ENCODE measurements at regions not wholly inside any gene's neighbourhood (a gene's known extent, or its start where the extent isn't known, plus 50 kb on each side); places are given as distances from the start of the nearest gene placed in this dataset.

GRCh38 chr4:37157476-37158167 is 86.9 kb upstream of the NWD2 start:
- Histone ChIP-seq H3K9me3 (replicated peaks in 1 of 2; ENCODE audit: control insufficient read depth in 1 of 2, insufficient read depth in 1 of 2, low read length in 2 of 2) (no peaks in the 10 kb centered on the region), H3K79me2 (ENCODE audit: insufficient read depth, low read length) (no peaks in the 10 kb centered on the region), H3K27me3 (ENCODE audit: control insufficient read depth in 2 of 2, insufficient read depth in 2 of 2, low read length in 2 of 2) (no peaks in the 10 kb centered on the region), H2AFZ (ENCODE audit: insufficient read depth, low read depth, low read length, poor library complexity, severe bottlenecking) (no peak overlapping the region), H4K20me1 (ENCODE audit: insufficient read depth, low read length) (no peaks in the 10 kb centered on the region), H3K27ac (ENCODE audit: low read depth in 1 of 2, low read length in 2 of 2) (no peak overlapping the region), H3K9ac (ENCODE audit: insufficient read depth, low read length, poor library complexity, severe bottlenecking) (no peak overlapping the region), H3K4me1 (ENCODE audit: control insufficient read depth in 1 of 2, insufficient read depth in 2 of 2, low read length in 2 of 2) (no peaks in the 10 kb centered on the region), H3K4me2 (replicated peaks; ENCODE audit: extremely low read depth, low read length, poor library complexity, severe bottlenecking) (no peak overlapping the region), H3K4me3 (replicated peaks in 1 of 3; ENCODE audit: low read depth in 2 of 3, low read length in 3 of 3) (no peak overlapping the region), H3K36me3 (replicated peaks in 1 of 2; ENCODE audit: control insufficient read depth in 1 of 2, insufficient read depth in 2 of 2, low read length in 2 of 2) (no peaks in the 10 kb centered on the region)
- 94% methylated on average over 2 of the region's 2 CpGs for WGBS (ENCODE audit: insufficient coverage)
- H3K4me1 Mint-ChIP-seq: no peaks in the 10 kb centered on the region
- no peak overlapping the region for H3K27ac Mint-ChIP-seq
- no peaks in the 10 kb centered on the region for H3K27me3 Mint-ChIP-seq (ENCODE audit: low read depth in 3 of 3)
- no peak for TF ChIP-seq CTCF (IDR thresholded peaks at IDR 0.05)
- no peak for DNase-seq
- H3K4me3 Mint-ChIP-seq: no peak overlapping the region
- H3K9me3 Mint-ChIP-seq: peaks cover 0 to 3% (median 0%) of the 10 kb centered on the region in 7 donors
- intact Hi-C loops (cut with micrococcal nuclease): no loop called here
- no peaks in the 10 kb centered on the region for H3K36me3 Mint-ChIP-seq

DNA sequence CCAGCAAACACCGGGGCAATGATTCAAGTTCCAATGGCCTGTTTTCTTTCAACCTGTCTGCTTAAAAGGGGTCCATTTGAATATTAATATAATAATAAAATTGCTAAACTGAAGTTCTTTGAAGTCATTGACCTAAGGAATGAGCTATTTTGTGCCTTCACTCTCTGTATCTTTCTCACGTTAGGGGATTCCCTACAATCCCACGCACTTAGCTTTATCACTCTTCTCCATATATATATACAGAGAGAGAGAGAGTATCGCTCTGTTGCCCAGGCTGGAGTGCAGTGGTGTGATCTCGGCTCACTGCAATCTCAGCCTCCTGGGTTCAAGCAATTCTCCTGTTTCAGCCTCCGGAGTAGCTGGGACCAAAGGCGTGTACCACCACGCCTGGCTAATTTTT is 83.9 kb upstream of the NWD2 start:
- no peaks in the 10 kb centered on the region for H3K79me2 ChIP-seq (ENCODE audit: insufficient read depth, low read length)
- H3K4me3 Mint-ChIP-seq: no peak overlapping the region
- no peak overlapping the region for H3K4me2 ChIP-seq (replicated peaks; ENCODE audit: extremely low read depth, low read length, poor library complexity, severe bottlenecking)
- H3K4me1 Mint-ChIP-seq: no peaks in the 10 kb centered on the region
- no peaks in the 10 kb centered on the region for H3K36me3 ChIP-seq (replicated peaks in 1 of 2; ENCODE audit: control insufficient read depth in 1 of 2, insufficient read depth in 2 of 2, low read length in 2 of 2)
- no peak for TF ChIP-seq CTCF (IDR thresholded peaks at IDR 0.05)
- H3K4me1 ChIP-seq (ENCODE audit: control insufficient read depth in 1 of 2, insufficient read depth in 2 of 2, low read length in 2 of 2): no peaks in the 10 kb centered on the region
- H3K27ac ChIP-seq (ENCODE audit: low read depth in 1 of 2, low read length in 2 of 2): no peak overlapping the region
- intact Hi-C loops (cut with micrococcal nuclease): no loop called here
- WGBS (ENCODE audit: insufficient coverage): no CpG with 5 or more reads among the region's 8 CpGs
- H4K20me1 ChIP-seq (ENCODE audit: insufficient read depth, low read length): no peaks in the 10 kb centered on the region
- H3K27ac Mint-ChIP-seq: peak overlapping the region in 1 of 7 donors; percentile 65
- no peak overlapping the region for H3K4me3 ChIP-seq (replicated peaks in 1 of 3; ENCODE audit: low read depth in 2 of 3, low read length in 3 of 3)
- no peaks in the 10 kb centered on the region for H3K36me3 Mint-ChIP-seq
- H3K9me3 Mint-ChIP-seq: peaks cover 0 to 3% (median 0%) of the 10 kb centered on the region in 7 donors
- H3K27me3 Mint-ChIP-seq (ENCODE audit: low read depth in 3 of 3): no peaks in the 10 kb centered on the region
- H3K9ac ChIP-seq (ENCODE audit: insufficient read depth, low read length, poor library complexity, severe bottlenecking): no peak overlapping the region
- no peaks in the 10 kb centered on the region for H3K9me3 ChIP-seq (replicated peaks in 1 of 2; ENCODE audit: control insufficient read depth in 1 of 2, insufficient read depth in 1 of 2, low read length in 2 of 2)
- no peaks in the 10 kb centered on the region for H3K27me3 ChIP-seq (ENCODE audit: control insufficient read depth in 2 of 2, insufficient read depth in 2 of 2, low read length in 2 of 2)
- no peak for DNase-seq
- H2AFZ ChIP-seq (ENCODE audit: insufficient read depth, low read depth, low read length, poor library complexity, severe bottlenecking): no peak overlapping the region
